Ishikawa (cell line): ENCODE measurements at regions not wholly inside any gene's neighbourhood (a gene's known extent, or its start where the extent isn't known, plus 50 kb on each side); places are given as distances from the start of the nearest gene placed in this dataset.

Experiments used
- CEBPB ChIP-seq: IDR thresholded peaks from 2 replicates; pipeline ENCODE4 v1.6.1; 2012
- EP300 ChIP-seq: IDR thresholded peaks from 2 replicates; pipeline ENCODE4 v1.6.1; 2012; ENCODE audit warnings: borderline replicate concordance
- NFIC ChIP-seq: IDR thresholded peaks from 2 replicates; pipeline ENCODE4 v1.6.1; 2012
- RAD21 ChIP-seq: IDR thresholded peaks from 2 replicates; pipeline ENCODE4 v1.6.1; 2012; ENCODE audit warnings: low read depth
- TAF1 ChIP-seq: IDR thresholded peaks from 2 replicates; pipeline ENCODE4 v1.6.1; 2012; ENCODE audit warnings: low read depth, mild to moderate bottlenecking
- TCF12 ChIP-seq: IDR thresholded peaks from 2 replicates; pipeline ENCODE4 v1.6.1; 2012; ENCODE audit warnings: low read depth
- YY1 ChIP-seq: IDR thresholded peaks from 2 replicates; pipeline ENCODE4 v1.6.1; 2012; ENCODE audit warnings: low read depth
- ZBTB7A ChIP-seq: IDR thresholded peaks from 2 replicates; pipeline ENCODE4 v1.6.1; 2012; ENCODE audit warnings: low read depth
- TF ChIP-seq, protein P1 (sequence below): IDR thresholded peaks from 2 replicates; pipeline ENCODE4 v1.6.1; 2012; ENCODE audit warnings: low read depth, mild to moderate bottlenecking

DNA sequence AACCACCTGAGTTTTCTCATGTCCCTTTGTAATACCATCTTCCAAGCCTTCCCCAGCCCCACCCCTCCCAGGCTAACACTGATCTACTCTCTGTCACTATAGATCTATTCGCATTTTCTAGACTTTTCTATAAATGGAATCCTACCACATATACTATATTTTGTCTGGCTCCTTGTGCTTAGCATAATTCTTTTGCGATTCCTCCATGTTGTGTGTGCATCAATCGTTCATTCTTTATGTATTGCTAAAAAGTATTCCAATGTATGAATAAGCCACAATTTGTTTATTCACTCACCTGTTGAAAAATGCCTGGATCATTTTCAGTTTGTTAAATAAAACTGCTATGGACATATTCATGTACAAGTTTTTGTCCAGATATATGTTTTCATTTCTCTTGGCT lies 66.7 kb upstream of the DPT start:
- TF ChIP-seq ZBTB7A (no peak), YY1 (no peak), CEBPB (no peak), EP300 (no peak), TCF12 (no peak), NFIC (no peak), TAF1 (no peak), RAD21 (no peak)
- TF ChIP-seq, protein P1, sequence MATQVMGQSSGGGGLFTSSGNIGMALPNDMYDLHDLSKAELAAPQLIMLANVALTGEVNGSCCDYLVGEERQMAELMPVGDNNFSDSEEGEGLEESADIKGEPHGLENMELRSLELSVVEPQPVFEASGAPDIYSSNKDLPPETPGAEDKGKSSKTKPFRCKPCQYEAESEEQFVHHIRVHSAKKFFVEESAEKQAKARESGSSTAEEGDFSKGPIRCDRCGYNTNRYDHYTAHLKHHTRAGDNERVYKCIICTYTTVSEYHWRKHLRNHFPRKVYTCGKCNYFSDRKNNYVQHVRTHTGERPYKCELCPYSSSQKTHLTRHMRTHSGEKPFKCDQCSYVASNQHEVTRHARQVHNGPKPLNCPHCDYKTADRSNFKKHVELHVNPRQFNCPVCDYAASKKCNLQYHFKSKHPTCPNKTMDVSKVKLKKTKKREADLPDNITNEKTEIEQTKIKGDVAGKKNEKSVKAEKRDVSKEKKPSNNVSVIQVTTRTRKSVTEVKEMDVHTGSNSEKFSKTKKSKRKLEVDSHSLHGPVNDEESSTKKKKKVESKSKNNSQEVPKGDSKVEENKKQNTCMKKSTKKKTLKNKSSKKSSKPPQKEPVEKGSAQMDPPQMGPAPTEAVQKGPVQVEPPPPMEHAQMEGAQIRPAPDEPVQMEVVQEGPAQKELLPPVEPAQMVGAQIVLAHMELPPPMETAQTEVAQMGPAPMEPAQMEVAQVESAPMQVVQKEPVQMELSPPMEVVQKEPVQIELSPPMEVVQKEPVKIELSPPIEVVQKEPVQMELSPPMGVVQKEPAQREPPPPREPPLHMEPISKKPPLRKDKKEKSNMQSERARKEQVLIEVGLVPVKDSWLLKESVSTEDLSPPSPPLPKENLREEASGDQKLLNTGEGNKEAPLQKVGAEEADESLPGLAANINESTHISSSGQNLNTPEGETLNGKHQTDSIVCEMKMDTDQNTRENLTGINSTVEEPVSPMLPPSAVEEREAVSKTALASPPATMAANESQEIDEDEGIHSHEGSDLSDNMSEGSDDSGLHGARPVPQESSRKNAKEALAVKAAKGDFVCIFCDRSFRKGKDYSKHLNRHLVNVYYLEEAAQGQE: no peak
